ENCODE measurements at regions not wholly inside any gene's neighbourhood (a gene's known extent, or its start where the extent isn't known, plus 50 kb on each side); places are given as distances from the start of the nearest gene placed in this dataset.

DNA sequence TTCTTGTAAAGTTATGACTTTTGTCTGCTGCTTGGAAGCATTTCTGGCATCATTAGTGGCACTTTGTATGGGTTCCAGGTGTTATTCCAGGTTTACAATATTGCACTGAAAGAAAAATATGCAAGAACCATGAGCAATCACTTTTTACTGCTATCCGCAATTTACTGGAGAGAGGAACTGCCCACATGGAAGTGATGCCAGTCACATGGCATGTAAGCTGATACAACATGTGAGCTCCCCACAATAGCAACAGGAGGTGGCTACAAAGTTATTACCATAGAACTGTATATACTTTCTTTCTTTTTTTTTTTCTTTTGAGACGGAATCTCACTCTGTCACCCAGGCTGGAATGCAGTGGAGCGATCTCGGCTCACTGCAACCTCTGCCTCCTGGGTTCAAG is 1012.1 kb downstream of the BCL11B start:
- TF ChIP-seq, protein P1, sequence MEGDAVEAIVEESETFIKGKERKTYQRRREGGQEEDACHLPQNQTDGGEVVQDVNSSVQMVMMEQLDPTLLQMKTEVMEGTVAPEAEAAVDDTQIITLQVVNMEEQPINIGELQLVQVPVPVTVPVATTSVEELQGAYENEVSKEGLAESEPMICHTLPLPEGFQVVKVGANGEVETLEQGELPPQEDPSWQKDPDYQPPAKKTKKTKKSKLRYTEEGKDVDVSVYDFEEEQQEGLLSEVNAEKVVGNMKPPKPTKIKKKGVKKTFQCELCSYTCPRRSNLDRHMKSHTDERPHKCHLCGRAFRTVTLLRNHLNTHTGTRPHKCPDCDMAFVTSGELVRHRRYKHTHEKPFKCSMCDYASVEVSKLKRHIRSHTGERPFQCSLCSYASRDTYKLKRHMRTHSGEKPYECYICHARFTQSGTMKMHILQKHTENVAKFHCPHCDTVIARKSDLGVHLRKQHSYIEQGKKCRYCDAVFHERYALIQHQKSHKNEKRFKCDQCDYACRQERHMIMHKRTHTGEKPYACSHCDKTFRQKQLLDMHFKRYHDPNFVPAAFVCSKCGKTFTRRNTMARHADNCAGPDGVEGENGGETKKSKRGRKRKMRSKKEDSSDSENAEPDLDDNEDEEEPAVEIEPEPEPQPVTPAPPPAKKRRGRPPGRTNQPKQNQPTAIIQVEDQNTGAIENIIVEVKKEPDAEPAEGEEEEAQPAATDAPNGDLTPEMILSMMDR (IDR thresholded peaks at IDR 0.05; ENCODE audit: insufficient read depth, low read length, poor library complexity, severe bottlenecking), result no peak
- no peak for DNase-seq (ENCODE audit: extremely low read depth, insufficient read length)
- H3K36me3 ChIP-seq (ENCODE audit: control insufficient read depth, insufficient read depth, low read length), result no peaks in the 10 kb centered on the region
- no peaks in the 10 kb centered on the region for H3K27me3 ChIP-seq (replicated peaks; ENCODE audit: control insufficient read depth, insufficient read depth, low read length)
- H3K4me3 ChIP-seq (replicated peaks; ENCODE audit: low read depth, low read length), result no peak overlapping the region

DNA sequence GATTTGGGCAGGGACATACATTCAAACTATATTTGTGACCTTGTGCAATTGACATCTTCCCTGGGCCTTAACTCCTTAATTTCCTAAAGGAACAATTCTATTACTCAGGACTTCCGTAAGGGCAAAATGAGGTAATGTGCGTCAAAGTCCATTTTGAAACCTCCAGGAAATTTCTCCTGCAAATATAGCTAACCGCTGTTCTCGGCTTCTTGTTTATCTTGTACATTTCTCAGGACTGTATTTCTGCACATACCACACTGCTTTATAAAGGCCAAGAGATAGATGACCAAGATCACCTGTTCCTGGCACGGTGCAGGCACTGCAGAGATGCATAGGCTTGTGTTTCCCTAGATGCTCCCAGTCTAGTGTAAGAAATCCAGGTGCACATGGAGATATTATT is 1009.4 kb downstream of the BCL11B start:
- DNase-seq (ENCODE audit: extremely low read depth, insufficient read length), result no peak
- no peaks in the 10 kb centered on the region for H3K27me3 ChIP-seq (replicated peaks; ENCODE audit: control insufficient read depth, insufficient read depth, low read length)
- TF ChIP-seq, protein P1 (IDR thresholded peaks at IDR 0.05; ENCODE audit: insufficient read depth, low read length, poor library complexity, severe bottlenecking), result no peak
- no peak overlapping the region for H3K4me3 ChIP-seq (replicated peaks; ENCODE audit: low read depth, low read length)
- no peaks in the 10 kb centered on the region for H3K36me3 ChIP-seq (ENCODE audit: control insufficient read depth, insufficient read depth, low read length)

DNA sequence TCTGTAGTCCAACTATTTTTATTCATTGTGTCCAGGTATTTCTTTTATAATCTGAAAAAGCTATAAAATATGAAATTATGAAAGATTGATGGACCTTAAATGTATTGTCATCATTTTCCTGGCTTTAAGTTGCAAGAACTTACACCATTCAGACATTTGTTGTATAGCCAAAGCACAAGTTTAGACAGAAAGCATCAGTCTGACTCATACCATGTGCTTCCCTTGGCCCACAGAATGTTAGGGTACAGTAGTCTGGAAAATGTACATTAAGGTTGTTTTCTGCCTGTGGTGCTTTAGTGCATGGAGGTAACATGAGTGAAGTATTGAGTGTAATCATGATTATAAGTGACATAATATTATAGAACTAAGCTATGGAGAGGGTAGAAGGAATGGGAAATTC is 1002.5 kb downstream of the BCL11B start:
- Histone ChIP-seq H3K36me3 (ENCODE audit: control insufficient read depth, insufficient read depth, low read length) (no peaks in the 10 kb centered on the region), H3K27me3 (replicated peaks; ENCODE audit: control insufficient read depth, insufficient read depth, low read length) (no peaks in the 10 kb centered on the region), H3K4me3 (replicated peaks; ENCODE audit: low read depth, low read length) (no peak overlapping the region)
- TF ChIP-seq, protein P1 (IDR thresholded peaks at IDR 0.05; ENCODE audit: insufficient read depth, low read length, poor library complexity, severe bottlenecking), result no peak
- no peak for DNase-seq (ENCODE audit: extremely low read depth, insufficient read length)

DNA sequence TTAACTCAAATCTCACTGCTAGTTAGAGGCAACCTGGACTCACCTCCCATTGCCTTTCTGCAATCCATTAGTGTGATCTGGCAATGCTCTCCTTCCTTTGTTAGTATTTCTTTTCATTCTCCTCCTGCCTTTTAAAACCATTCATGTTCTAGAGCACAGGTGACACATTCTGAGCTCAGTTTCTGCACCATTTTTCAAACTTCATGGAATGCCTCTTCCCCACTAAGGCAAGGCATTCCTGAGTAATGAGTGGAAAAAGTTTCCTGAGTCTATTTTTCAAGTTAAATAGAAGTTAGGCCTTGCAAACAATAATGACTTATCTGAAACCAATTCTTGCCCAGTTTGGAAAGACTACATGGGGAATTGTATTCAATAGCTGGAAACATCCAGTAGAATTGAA is 1001.8 kb downstream of the BCL11B start:
- no peak for DNase-seq (ENCODE audit: extremely low read depth, insufficient read length)
- Histone ChIP-seq H3K4me3 (replicated peaks; ENCODE audit: low read depth, low read length) (no peak overlapping the region), H3K27me3 (replicated peaks; ENCODE audit: control insufficient read depth, insufficient read depth, low read length) (no peaks in the 10 kb centered on the region), H3K36me3 (ENCODE audit: control insufficient read depth, insufficient read depth, low read length) (no peaks in the 10 kb centered on the region)
- TF ChIP-seq, protein P1 (IDR thresholded peaks at IDR 0.05; ENCODE audit: insufficient read depth, low read length, poor library complexity, severe bottlenecking), result no peak

DNA sequence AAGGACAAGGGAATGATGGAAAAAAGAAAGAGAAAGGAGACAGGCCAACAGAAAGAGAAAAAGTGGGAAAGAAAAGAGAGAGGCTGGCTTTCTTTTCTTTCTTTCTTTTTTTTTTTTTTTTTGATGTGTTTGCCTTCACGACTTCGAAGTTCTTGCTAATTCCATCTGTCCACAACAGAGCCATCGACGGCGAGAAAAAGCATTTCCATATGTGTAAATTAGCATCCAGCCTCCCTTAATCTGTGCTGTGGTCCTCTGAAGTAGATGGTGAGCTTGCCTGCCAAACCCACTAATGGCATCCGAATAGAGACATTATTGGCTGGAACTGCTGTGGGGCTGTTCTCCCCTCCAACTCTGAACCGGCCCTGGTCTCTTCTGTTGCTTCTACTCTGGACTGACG is 997.4 kb downstream of the BCL11B start:
- TF ChIP-seq, protein P1 (IDR thresholded peaks at IDR 0.05; ENCODE audit: insufficient read depth, low read length, poor library complexity, severe bottlenecking), result no peak
- Histone ChIP-seq H3K36me3 (ENCODE audit: control insufficient read depth, insufficient read depth, low read length) (no peaks in the 10 kb centered on the region), H3K27me3 (replicated peaks; ENCODE audit: control insufficient read depth, insufficient read depth, low read length) (no peaks in the 10 kb centered on the region), H3K4me3 (replicated peaks; ENCODE audit: low read depth, low read length) (no peak overlapping the region)
- no peak for DNase-seq (ENCODE audit: extremely low read depth, insufficient read length)

DNA sequence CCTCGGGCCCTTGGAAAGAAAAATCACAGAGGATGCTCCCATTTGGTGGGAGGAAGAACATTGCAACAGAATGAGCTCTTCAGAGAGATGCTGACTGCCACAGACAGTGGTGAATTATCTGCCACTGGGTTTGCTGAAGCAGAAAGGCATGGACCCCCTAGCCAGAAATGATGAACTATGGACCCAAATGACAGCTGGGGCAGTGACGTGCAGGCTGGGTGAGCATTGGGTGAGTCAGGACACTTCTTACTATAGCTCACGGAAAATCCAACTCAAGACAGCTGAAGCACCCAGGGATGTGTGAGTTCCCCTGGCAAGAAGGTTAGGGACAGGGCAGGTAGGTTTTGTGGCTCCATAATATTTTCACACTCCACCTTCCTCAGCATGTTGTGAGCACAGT is 993.2 kb downstream of the BCL11B start:
- TF ChIP-seq, protein P1 (IDR thresholded peaks at IDR 0.05; ENCODE audit: insufficient read depth, low read length, poor library complexity, severe bottlenecking), result no peak
- no peaks in the 10 kb centered on the region for H3K27me3 ChIP-seq (replicated peaks; ENCODE audit: control insufficient read depth, insufficient read depth, low read length)
- H3K4me3 ChIP-seq (replicated peaks; ENCODE audit: low read depth, low read length), result no peak overlapping the region
- no peak for DNase-seq (ENCODE audit: extremely low read depth, insufficient read length)
- H3K36me3 ChIP-seq (ENCODE audit: control insufficient read depth, insufficient read depth, low read length), result no peaks in the 10 kb centered on the region

Data from GM06990 (cell line).